GM12878 (cell line): ENCODE measurements at regions not wholly inside any gene's neighbourhood (a gene's known extent, or its start where the extent isn't known, plus 50 kb on each side); places are given as distances from the start of the nearest gene placed in this dataset.

ENCODE experiments used
- CHD4 ChIP-seq: fragments of 200-600 bp; sonication (generic); IDR thresholded peaks from 2 replicates; pipeline ENCODE4 v1.6.1; 2016; ENCODE audit warnings: mild to moderate bottlenecking
- DPF2 ChIP-seq: fragments of 450-650 bp; IDR thresholded peaks from 2 replicates; pipeline ENCODE4 v1.6.1; 2017; ENCODE audit warnings: mild to moderate bottlenecking
- POLR2AphosphoS5 ChIP-seq: IDR thresholded peaks from 2 replicates; pipeline ENCODE4 v1.6.1; 2011; ENCODE audit warnings: mild to moderate bottlenecking, low read length, inconsistent platforms
- TF ChIP-seq, protein P1 (sequence below), 3 experiments: IDR thresholded peaks in 2 of 3; conservative IDR thresholded peaks in 1 of 3; 2 replicates each; pipeline ENCODE4 v1.5.1; 2011; ENCODE audit warnings: low read depth in 3 of 3, low read length in 3 of 3, mild to moderate bottlenecking in 3 of 3, control low read depth in 2 of 3, moderate library complexity in 2 of 3, inconsistent platforms in 1 of 3, mixed read lengths in 1 of 3; ENCODE audit not compliant: control insufficient read depth in 2 of 3, insufficient read depth in 1 of 3; ENCODE audit errors: extremely low read depth in 1 of 3
- TF ChIP-seq, protein P2 (sequence below): IDR thresholded peaks from 2 replicates; pipeline ENCODE4 v1.6.1; 2011; ENCODE audit warnings: mild to moderate bottlenecking, low read depth, low read length, moderate library complexity; ENCODE audit not compliant: insufficient replicate concordance

DNA sequence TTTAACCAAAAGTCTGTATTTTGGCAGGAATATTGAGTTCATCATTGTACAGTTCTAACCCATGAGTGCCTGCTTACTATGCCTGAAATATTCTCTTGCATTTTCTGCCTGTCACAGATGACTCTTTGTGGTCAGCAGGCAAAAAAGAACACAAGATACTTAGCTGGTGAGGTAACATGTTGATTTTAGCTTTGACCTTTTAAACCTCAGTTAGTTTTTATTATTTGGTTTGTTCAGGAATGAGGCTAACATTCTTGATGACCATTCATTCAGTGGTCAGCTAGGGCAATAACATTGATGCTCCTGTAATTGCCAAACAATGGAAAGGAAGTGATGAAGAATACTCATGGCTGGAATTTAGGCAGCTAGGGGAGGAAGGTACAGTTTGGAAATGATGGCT is 491.2 kb downstream of the PIK3C3 start:
- TF ChIP-seq CHD4: no peak
- no peak for TF ChIP-seq DPF2
- TF ChIP-seq, protein P1, sequence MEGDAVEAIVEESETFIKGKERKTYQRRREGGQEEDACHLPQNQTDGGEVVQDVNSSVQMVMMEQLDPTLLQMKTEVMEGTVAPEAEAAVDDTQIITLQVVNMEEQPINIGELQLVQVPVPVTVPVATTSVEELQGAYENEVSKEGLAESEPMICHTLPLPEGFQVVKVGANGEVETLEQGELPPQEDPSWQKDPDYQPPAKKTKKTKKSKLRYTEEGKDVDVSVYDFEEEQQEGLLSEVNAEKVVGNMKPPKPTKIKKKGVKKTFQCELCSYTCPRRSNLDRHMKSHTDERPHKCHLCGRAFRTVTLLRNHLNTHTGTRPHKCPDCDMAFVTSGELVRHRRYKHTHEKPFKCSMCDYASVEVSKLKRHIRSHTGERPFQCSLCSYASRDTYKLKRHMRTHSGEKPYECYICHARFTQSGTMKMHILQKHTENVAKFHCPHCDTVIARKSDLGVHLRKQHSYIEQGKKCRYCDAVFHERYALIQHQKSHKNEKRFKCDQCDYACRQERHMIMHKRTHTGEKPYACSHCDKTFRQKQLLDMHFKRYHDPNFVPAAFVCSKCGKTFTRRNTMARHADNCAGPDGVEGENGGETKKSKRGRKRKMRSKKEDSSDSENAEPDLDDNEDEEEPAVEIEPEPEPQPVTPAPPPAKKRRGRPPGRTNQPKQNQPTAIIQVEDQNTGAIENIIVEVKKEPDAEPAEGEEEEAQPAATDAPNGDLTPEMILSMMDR (IDR thresholded peaks at IDR 0.05 in 2 of 3, conservative IDR thresholded peaks at IDR 0.05 in 1 of 3; ENCODE audit: control insufficient read depth in 2 of 3, extremely low read depth in 1 of 3, insufficient read depth in 1 of 3, low read depth in 3 of 3, low read length in 3 of 3): no peak
- TF ChIP-seq, protein P2, sequence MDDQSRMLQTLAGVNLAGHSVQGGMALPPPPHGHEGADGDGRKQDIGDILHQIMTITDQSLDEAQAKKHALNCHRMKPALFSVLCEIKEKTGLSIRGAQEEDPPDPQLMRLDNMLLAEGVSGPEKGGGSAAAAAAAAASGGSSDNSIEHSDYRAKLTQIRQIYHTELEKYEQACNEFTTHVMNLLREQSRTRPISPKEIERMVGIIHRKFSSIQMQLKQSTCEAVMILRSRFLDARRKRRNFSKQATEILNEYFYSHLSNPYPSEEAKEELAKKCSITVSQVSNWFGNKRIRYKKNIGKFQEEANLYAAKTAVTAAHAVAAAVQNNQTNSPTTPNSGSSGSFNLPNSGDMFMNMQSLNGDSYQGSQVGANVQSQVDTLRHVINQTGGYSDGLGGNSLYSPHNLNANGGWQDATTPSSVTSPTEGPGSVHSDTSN: no peak
- TF ChIP-seq POLR2AphosphoS5: no peak
